ENCODE measurements at regions not wholly inside any gene's neighbourhood (a gene's known extent, or its start where the extent isn't known, plus 50 kb on each side); places are given as distances from the start of the nearest gene placed in this dataset.

- no peak for DNase-seq
Observed at GRCh38 chr3:8261018-8261417, 240.6 kb upstream of the LMCD1 start.

- no peak for DNase-seq
Observed at GRCh38 chr3:8266730-8267131, 234.9 kb upstream of the LMCD1 start.

GRCh38 chr3:8273479-8273878 is 228.1 kb upstream of the LMCD1 start:
- no peak for DNase-seq

GRCh38 chr3:8276056-8276455 is 225.6 kb upstream of the LMCD1 start:
- DNase-seq = no peak

GRCh38 chr3:8276506-8276905 is 225.1 kb upstream of the LMCD1 start:
- DNase-seq = no peak

- no peak for DNase-seq
Observed at GRCh38 chr3:8278448-8278847, 223.2 kb upstream of the LMCD1 start.

GRCh38 chr3:8279476-8279875 is 222.1 kb upstream of the LMCD1 start:
- no peak for DNase-seq

GRCh38 chr3:8279886-8280550 is 221.6 kb upstream of the LMCD1 start:
- DNase-seq = no peak

- peak; percentile 30 for DNase-seq
Observed at GRCh38 chr3:8282541-8283165, 219.0 kb upstream of the LMCD1 start.

- DNase-seq = no peak
Observed at GRCh38 chr3:8283193-8283592, 218.4 kb upstream of the LMCD1 start.

GRCh38 chr3:8286086-8286485 is 215.5 kb upstream of the LMCD1 start:
- DNase-seq = no peak

- DNase-seq = no peak
Observed at GRCh38 chr3:8286749-8287148, 214.9 kb upstream of the LMCD1 start.

GRCh38 chr3:8290611-8291010 is 211.0 kb upstream of the LMCD1 start:
- no peak for DNase-seq

- DNase-seq = no peak
Observed at GRCh38 chr3:8296461-8296860, 205.2 kb upstream of the LMCD1 start.

GRCh38 chr3:8298021-8298954 is 203.3 kb upstream of the LMCD1 start:
- no peak for DNase-seq

GRCh38 chr3:8301977-8302735 is 199.5 kb upstream of the LMCD1 start:
- peak; percentile 26 for DNase-seq

- DNase-seq = peak; percentile 86
Observed at GRCh38 chr3:8303466-8303865, 198.2 kb upstream of the LMCD1 start.

- DNase-seq = no peak
Observed at GRCh38 chr3:8305371-8305770, 196.3 kb upstream of the LMCD1 start.

- peak; percentile 97 for DNase-seq
Observed at GRCh38 chr3:8307545-8308110, 194.0 kb upstream of the LMCD1 start.

GRCh38 chr3:8311321-8311720 is 190.3 kb upstream of the LMCD1 start:
- no peak for DNase-seq

GRCh38 chr3:8312685-8313084 is 188.9 kb upstream of the LMCD1 start:
- no peak for DNase-seq

- DNase-seq = no peak
Observed at GRCh38 chr3:8313560-8314267, 187.9 kb upstream of the LMCD1 start.

All from NCI-H2029 (cell line).